ENCODE measurements at regions not wholly inside any gene's neighbourhood (a gene's known extent, or its start where the extent isn't known, plus 50 kb on each side); places are given as distances from the start of the nearest gene placed in this dataset.

- Histone ChIP-seq H4K20me1 (ENCODE audit: insufficient read depth, low read length) (no peaks in the 10 kb centered on the region), H3K9me2 (replicated peaks; ENCODE audit: insufficient read depth, low read length) (no peaks in the 10 kb centered on the region), H3K4me2 (ENCODE audit: low read depth, low read length) (no peak overlapping the region), H3K9ac (ENCODE audit: low read length) (no peak overlapping the region), H3K9me3 (replicated peaks; ENCODE audit: insufficient read depth, low read length) (no peaks in the 10 kb centered on the region), H3K27me3 (replicated peaks; ENCODE audit: insufficient read depth, low read length) (no peaks in the 10 kb centered on the region), H3K27ac (ENCODE audit: low read length) (no peak overlapping the region), H3F3A (ENCODE audit: insufficient read depth, low read length) (no peaks in the 10 kb centered on the region), H3K79me2 (ENCODE audit: low read length) (no peaks in the 10 kb centered on the region), H3K4me1 (ENCODE audit: low read length) (no peaks in the 10 kb centered on the region), H3K36me3 (replicated peaks; ENCODE audit: insufficient read depth, low read length) (no peaks in the 10 kb centered on the region), H2AFZ (ENCODE audit: low read length) (no peak overlapping the region), H3K4me3 (ENCODE audit: low read length) (no peak overlapping the region)
- DNase-seq, result no peak
- TF ChIP-seq, protein P1, sequence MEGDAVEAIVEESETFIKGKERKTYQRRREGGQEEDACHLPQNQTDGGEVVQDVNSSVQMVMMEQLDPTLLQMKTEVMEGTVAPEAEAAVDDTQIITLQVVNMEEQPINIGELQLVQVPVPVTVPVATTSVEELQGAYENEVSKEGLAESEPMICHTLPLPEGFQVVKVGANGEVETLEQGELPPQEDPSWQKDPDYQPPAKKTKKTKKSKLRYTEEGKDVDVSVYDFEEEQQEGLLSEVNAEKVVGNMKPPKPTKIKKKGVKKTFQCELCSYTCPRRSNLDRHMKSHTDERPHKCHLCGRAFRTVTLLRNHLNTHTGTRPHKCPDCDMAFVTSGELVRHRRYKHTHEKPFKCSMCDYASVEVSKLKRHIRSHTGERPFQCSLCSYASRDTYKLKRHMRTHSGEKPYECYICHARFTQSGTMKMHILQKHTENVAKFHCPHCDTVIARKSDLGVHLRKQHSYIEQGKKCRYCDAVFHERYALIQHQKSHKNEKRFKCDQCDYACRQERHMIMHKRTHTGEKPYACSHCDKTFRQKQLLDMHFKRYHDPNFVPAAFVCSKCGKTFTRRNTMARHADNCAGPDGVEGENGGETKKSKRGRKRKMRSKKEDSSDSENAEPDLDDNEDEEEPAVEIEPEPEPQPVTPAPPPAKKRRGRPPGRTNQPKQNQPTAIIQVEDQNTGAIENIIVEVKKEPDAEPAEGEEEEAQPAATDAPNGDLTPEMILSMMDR (IDR thresholded peaks at IDR 0.05; ENCODE audit: low read length), result no peak
- no peak for TF ChIP-seq EZH2 (optimal IDR thresholded peaks at IDR 0.05; ENCODE audit: low read depth, low read length)
- no peak for TF ChIP-seq EZH2phosphoT487 (IDR thresholded peaks at IDR 0.05; ENCODE audit: low read length)
Observed at GRCh38 chr1:102758418-102758817, 349.9 kb downstream of the COL11A1 start.

DNA sequence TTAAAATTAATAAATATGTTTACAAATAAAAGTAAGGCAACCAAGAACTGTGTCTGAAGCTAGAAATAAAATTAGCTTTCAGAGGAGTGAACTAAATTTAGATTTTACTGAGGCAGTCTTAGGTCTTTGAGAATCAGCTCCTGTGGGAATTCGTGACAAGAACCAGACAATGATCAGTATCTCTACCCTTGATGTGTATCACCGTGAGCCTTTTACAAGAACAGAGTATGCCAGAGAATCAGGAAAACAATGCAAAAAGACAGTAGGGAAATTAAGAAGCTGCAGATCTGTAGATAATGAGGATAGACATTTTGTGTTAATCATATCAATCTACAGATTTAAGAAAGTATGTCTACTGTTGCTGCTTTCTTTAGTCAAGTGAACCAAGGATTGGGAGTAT is 351.0 kb downstream of the COL11A1 start:
- H3K9me2 ChIP-seq (replicated peaks; ENCODE audit: insufficient read depth, low read length), result no peaks in the 10 kb centered on the region
- no peaks in the 10 kb centered on the region for H3K4me1 ChIP-seq (ENCODE audit: low read length)
- no peaks in the 10 kb centered on the region for H3K36me3 ChIP-seq (replicated peaks; ENCODE audit: insufficient read depth, low read length)
- no peaks in the 10 kb centered on the region for H3F3A ChIP-seq (ENCODE audit: insufficient read depth, low read length)
- no peak overlapping the region for H3K4me2 ChIP-seq (ENCODE audit: low read depth, low read length)
- H3K79me2 ChIP-seq (ENCODE audit: low read length), result no peaks in the 10 kb centered on the region
- no peak for DNase-seq
- H3K27ac ChIP-seq (ENCODE audit: low read length), result no peak overlapping the region
- H2AFZ ChIP-seq (ENCODE audit: low read length), result no peak overlapping the region
- H3K9ac ChIP-seq (ENCODE audit: low read length), result no peak overlapping the region
- no peaks in the 10 kb centered on the region for H3K27me3 ChIP-seq (replicated peaks; ENCODE audit: insufficient read depth, low read length)
- H4K20me1 ChIP-seq (ENCODE audit: insufficient read depth, low read length), result no peaks in the 10 kb centered on the region
- TF ChIP-seq EZH2phosphoT487 (IDR thresholded peaks at IDR 0.05; ENCODE audit: low read length), result no peak
- TF ChIP-seq, protein P1 (IDR thresholded peaks at IDR 0.05; ENCODE audit: low read length), result no peak
- no peak for TF ChIP-seq EZH2 (optimal IDR thresholded peaks at IDR 0.05; ENCODE audit: low read depth, low read length)
- no peak overlapping the region for H3K4me3 ChIP-seq (ENCODE audit: low read length)
- no peaks in the 10 kb centered on the region for H3K9me3 ChIP-seq (replicated peaks; ENCODE audit: insufficient read depth, low read length)

- Histone ChIP-seq H3K79me2 (ENCODE audit: low read length) (no peaks in the 10 kb centered on the region), H3K27me3 (replicated peaks; ENCODE audit: insufficient read depth, low read length) (no peaks in the 10 kb centered on the region), H3K4me3 (ENCODE audit: low read length) (no peak overlapping the region), H3K36me3 (replicated peaks; ENCODE audit: insufficient read depth, low read length) (no peaks in the 10 kb centered on the region), H3K4me1 (ENCODE audit: low read length) (no peaks in the 10 kb centered on the region), H3K9ac (ENCODE audit: low read length) (no peak overlapping the region), H3K9me2 (replicated peaks; ENCODE audit: insufficient read depth, low read length) (no peaks in the 10 kb centered on the region), H3K4me2 (ENCODE audit: low read depth, low read length) (no peak overlapping the region), H3K9me3 (replicated peaks; ENCODE audit: insufficient read depth, low read length) (no peaks in the 10 kb centered on the region), H3K27ac (ENCODE audit: low read length) (no peak overlapping the region), H2AFZ (ENCODE audit: low read length) (no peak overlapping the region), H4K20me1 (ENCODE audit: insufficient read depth, low read length) (no peaks in the 10 kb centered on the region), H3F3A (ENCODE audit: insufficient read depth, low read length) (no peaks in the 10 kb centered on the region)
- TF ChIP-seq EZH2phosphoT487 (IDR thresholded peaks at IDR 0.05; ENCODE audit: low read length), result no peak
- TF ChIP-seq EZH2 (optimal IDR thresholded peaks at IDR 0.05; ENCODE audit: low read depth, low read length), result no peak
- DNase-seq, result peak; percentile 14
Observed at GRCh38 chr1:102751111-102751510, 357.2 kb downstream of the COL11A1 start.

GRCh38 chr1:102742426-102742825 is 365.9 kb downstream of the COL11A1 start:
- no peak for TF ChIP-seq EZH2phosphoT487 (IDR thresholded peaks at IDR 0.05; ENCODE audit: low read length)
- TF ChIP-seq, protein P1 (IDR thresholded peaks at IDR 0.05; ENCODE audit: low read length), result no peak
- no peak for TF ChIP-seq EZH2 (optimal IDR thresholded peaks at IDR 0.05; ENCODE audit: low read depth, low read length)
- Histone ChIP-seq H2AFZ (ENCODE audit: low read length) (no peak overlapping the region), H3K4me2 (ENCODE audit: low read depth, low read length) (no peak overlapping the region), H3K4me1 (ENCODE audit: low read length) (no peaks in the 10 kb centered on the region), H3K27ac (ENCODE audit: low read length) (no peak overlapping the region), H3K79me2 (ENCODE audit: low read length) (no peaks in the 10 kb centered on the region), H3K36me3 (replicated peaks; ENCODE audit: insufficient read depth, low read length) (no peaks in the 10 kb centered on the region), H3K9me2 (replicated peaks; ENCODE audit: insufficient read depth, low read length) (no peaks in the 10 kb centered on the region), H3K4me3 (ENCODE audit: low read length) (no peak overlapping the region), H3K9ac (ENCODE audit: low read length) (no peak overlapping the region), H4K20me1 (ENCODE audit: insufficient read depth, low read length) (no peaks in the 10 kb centered on the region), H3F3A (ENCODE audit: insufficient read depth, low read length) (no peaks in the 10 kb centered on the region), H3K9me3 (replicated peaks; ENCODE audit: insufficient read depth, low read length) (no peaks in the 10 kb centered on the region), H3K27me3 (replicated peaks; ENCODE audit: insufficient read depth, low read length) (no peaks in the 10 kb centered on the region)
- no peak for DNase-seq

All from MM.1S (cell line).